D721Med (cell line): ENCODE measurements at regions not wholly inside any gene's neighbourhood (a gene's known extent, or its start where the extent isn't known, plus 50 kb on each side); places are given as distances from the start of the nearest gene placed in this dataset.

Experiments
- DNase-seq: peaks from one replicate; pipeline ENCODE4 v3.0.0; 2011; ENCODE audit warnings: low spot score; ENCODE audit not compliant: insufficient read length
- FAIRE-seq: peaks from 2 replicates; lab custom pipeline; 2011; peaks lifted over from hg19 to GRCh38; lab: Jason Lieb, UNC
- CTCF ChIP-seq: IDR thresholded peaks from 2 replicates; pipeline ENCODE4 v1.5.1; 2012; ENCODE audit warnings: mild to moderate bottlenecking, control low read depth; ENCODE audit not compliant: insufficient read depth; ENCODE audit errors: missing control alignments

GRCh38 chr20:11459090-11459890, 458.4 kb upstream of the BTBD3 start:
- DNase-seq (no peak), FAIRE-seq (no peak)
- no peak for TF ChIP-seq CTCF

- DNase-seq, result no peak
- no peak for FAIRE-seq
- TF ChIP-seq CTCF, result no peak
Measured at GRCh38 chr20:11467436-11467835, 450.3 kb upstream of the BTBD3 start.

GRCh38 chr20:11468880-11469279, 448.8 kb upstream of the BTBD3 start:
- FAIRE-seq, result no peak
- DNase-seq, result no peak
- no peak for TF ChIP-seq CTCF

GRCh38 chr20:11469795-11470435, 447.8 kb upstream of the BTBD3 start:
- no peak for TF ChIP-seq CTCF
- FAIRE-seq (no peak), DNase-seq (no peak)

GRCh38 chr20:11473983-11474382, 443.7 kb upstream of the BTBD3 start:
- no peak for DNase-seq
- TF ChIP-seq CTCF, result no peak
- FAIRE-seq, result no peak

- FAIRE-seq (no peak), DNase-seq (no peak)
- no peak for TF ChIP-seq CTCF
Measured at GRCh38 chr20:11483697-11484096, 434.0 kb upstream of the BTBD3 start.

- no peak for TF ChIP-seq CTCF
- DNase-seq (no peak), FAIRE-seq (no peak)
Measured at GRCh38 chr20:11484479-11484878, 433.2 kb upstream of the BTBD3 start.
